ENCODE measurements at regions not wholly inside any gene's neighbourhood (a gene's known extent, or its start where the extent isn't known, plus 50 kb on each side); places are given as distances from the start of the nearest gene placed in this dataset.

DNA sequence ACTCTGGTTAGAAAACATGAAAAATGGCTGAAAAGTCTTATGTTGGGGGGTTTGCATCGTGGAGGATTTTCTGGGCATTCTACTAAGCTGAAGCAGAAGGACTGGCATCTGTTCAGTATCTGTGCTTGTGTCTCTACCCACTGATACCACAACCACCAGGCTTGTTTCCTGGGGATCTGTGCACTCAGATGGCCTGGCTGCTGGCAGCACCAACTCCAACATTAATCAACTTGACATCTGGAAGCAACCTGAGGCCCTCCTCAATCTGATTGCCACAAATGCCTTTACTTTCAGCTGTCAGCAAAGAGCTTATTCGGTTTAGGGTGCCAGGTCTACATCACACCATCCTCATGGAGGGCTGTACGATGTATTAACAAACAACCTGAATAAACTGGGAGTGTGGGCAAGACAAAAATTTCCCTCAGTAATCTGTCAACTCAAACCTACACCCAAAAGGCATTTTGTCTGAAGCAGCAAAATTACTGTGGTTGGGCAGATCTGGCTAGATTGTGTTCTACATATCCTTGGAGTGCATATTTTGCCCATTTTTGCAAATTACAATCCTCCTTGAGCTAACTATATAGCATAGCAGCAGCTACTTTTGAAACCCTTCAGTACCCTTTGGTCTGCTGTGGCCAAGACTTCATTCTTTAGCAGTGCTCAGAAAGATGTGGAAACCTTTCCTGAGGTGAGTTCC is 74.6 kb downstream of the FOXD1 start:
- DNase-seq, result no peak

- no peak for DNase-seq
Observed at GRCh38 chr5:73370640-73371583, 77.7 kb downstream of the FOXD1 start.

- no peak for DNase-seq
Observed at GRCh38 chr5:73370095-73370494, 78.5 kb downstream of the FOXD1 start.

DNA sequence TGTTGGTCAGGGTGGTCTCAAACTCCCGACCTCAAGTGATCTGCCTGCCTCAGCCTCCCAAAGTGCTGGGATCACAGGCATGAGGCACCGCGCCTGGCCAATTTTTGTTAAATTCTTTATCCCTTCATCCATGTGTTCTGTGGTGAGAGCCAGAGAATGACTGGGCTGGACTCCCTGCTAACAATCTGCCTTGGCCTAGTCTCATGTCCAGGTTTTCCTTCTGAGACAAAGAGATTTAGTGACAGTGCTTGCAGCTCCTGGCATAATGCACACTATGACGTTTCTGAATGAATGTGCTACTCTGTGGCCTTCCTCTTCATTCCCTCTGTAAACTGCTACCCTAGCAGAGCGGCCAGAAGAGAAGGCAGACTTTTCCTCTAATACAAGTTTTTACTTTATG is 79.3 kb downstream of the FOXD1 start:
- no peak for DNase-seq

DNA sequence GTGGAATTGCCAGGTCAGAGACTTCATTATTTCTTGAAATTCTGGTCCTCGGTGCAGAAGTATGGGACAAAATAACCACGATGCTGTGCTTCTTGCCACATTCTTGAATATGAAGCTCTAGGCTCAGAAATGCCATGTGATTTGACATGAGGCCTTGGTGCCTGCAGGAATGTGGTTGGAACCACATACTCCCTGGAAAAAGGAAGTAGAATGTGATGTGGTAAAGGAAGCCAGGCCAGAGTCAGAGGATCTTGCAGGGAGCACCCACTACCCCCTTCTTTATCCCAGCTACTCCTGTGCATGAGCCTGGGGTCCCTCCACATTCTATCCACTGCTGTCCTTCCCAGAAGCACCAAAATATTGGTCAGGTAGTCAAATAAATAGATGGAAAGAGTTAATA is 80.9 kb downstream of the FOXD1 start:
- DNase-seq, result no peak

DNA sequence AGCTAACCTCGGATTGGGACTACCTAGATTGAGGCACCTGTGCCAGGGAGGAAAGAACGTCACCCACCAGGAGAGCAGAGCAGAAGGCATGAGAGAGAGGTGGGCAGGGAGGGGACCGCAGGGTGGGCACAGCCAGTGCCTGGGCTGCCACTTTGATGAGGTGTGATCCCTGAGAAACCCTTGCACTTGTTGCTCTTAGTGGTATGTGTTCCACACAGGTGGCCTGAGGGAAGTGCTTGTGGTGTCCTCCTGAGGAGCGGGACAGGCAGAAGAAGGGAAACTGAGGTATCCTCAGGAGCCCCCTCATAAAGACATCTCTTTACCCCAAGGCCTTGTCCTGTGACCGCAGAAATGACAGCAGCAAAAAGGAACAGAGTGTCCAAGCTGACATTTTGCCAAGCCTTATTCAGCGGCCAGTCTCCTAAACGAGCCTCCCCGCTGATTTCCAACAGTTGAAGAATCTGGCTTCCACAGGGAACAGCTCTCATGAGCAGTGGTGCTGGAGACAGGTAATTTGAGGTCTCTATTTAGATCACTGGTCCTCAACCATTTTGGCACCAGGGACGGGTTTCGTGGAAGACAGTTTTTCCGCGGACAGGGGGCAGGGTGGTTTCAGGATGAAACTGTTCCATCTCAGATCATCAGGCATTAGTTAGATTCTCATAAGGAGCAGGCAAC is 82.4 kb downstream of the FOXD1 start:
- DNase-seq, result no peak

GRCh38 chr5:73365301-73365853 is 83.2 kb downstream of the FOXD1 start:
- DNase-seq, result no peak

DNA sequence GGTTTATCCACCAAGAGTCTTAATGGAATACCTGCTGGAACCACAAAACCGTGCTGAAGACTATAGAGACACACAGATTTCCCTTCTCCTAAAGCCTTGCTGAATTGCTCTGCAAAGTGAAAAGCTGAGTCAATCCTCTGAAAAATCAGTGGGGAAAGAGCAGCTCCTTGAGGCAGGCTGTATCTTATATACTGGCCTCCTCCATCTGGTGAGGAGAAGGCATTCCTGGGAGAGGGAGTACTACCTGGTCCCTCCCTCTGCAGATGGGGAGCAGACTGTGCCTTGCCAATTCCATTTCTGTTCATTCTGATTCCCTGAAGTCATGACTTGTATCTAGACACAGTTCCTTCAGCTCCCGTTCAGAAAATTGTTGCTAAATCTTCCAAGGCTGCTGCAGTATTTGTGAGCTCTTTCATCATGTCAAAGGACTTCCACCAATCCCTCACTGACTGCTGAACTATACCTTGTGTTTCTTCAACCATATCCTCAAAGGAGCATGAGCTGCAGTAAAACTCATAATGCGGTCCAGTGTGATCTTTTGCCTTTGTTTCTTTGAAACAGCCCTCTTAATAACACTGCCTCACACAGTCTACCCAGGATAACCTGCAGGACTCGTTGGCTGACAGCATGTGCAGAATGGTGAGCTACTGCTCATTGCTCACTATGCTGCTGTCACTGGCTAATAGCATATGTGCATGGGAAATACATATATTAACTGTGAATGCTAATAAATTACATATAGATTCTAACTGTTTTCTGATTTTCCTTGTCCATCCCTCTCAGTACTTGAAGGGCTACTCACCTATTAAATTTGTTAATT is 84.5 kb downstream of the FOXD1 start:
- DNase-seq, result no peak

DNA sequence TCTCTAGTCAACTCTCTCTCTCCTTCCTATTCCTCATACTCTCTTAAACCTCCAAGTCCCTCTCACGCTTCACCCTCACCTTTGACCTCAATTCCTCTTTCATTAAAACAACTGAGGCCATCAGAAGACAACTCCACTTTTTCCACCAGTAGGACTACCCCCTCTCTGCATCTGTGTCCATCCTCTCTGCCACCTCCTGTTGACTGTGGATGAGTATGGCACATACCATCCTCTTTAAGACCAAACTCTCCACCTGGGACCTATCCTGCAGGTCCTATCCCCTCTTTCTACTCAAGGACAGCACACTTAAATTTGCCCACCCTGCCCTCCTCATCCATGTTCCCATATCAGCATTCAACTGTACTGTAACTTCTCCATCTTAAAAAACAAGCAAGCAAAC is 89.2 kb downstream of the FOXD1 start:
- DNase-seq, result no peak

DNA sequence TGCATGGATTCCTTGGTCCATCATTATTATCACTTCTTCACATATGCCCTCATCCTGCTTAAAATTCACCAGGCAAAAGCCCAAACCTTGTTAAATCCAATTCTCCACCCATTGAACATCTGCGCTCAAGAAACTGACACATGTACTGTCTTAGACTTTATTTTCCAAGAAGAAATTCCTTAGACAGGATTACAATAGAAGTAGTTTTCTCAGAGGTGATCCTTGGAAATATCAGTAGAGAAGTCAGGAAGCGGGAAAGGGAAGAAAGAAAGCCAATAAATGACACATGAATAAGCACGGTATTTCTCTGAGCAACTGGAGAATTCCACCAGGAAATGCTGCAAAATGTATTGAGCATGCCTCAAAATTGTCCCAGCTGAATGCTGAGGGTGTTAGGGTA is 90.2 kb downstream of the FOXD1 start:
- DNase-seq, result no peak

- no peak for DNase-seq
Observed at GRCh38 chr5:73357576-73357975, 91.0 kb downstream of the FOXD1 start.

GRCh38 chr5:73355108-73355507 is 93.5 kb downstream of the FOXD1 start:
- DNase-seq, result no peak

- DNase-seq, result no peak
Observed at GRCh38 chr5:73354406-73354805, 94.2 kb downstream of the FOXD1 start.

GRCh38 chr5:73352649-73353230 is 95.8 kb downstream of the FOXD1 start:
- no peak for DNase-seq

DNA sequence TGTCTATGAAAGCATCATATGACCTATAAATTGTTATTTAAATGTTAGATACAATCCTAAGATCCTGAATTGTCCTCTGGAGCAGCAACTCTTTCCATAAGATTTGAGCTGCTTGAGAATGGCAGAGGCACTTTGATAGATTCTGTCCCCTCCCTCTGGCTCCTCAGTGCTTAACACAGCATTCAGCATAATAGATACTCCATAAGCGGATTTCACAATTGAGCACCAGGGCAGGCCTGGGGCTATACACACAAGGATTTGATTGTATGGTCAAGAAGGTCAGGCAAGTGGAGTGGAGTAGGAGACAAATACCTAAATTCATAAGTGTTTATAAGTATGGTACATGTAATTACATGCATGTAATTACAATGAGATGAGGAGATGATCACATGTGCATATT is 96.3 kb downstream of the FOXD1 start:
- DNase-seq, result no peak

DNA sequence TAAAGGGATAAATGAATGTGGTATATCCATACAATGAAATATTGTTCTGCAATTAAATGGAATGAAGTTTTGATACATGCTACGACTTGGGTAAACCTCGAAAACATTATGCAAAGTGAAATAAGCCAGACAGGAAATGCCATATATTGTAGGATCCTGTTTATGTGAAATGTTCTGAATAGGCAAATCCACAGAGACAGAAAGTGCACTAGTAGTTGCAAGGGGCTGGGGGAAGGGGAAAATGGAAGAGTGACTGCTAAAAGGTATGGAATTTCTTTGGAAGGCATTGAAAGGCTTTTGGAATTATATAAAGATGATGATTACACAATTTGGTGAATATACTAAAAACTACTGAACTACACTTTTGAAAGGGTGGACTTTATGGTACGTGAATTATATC is 97.0 kb downstream of the FOXD1 start:
- DNase-seq, result no peak

DNA sequence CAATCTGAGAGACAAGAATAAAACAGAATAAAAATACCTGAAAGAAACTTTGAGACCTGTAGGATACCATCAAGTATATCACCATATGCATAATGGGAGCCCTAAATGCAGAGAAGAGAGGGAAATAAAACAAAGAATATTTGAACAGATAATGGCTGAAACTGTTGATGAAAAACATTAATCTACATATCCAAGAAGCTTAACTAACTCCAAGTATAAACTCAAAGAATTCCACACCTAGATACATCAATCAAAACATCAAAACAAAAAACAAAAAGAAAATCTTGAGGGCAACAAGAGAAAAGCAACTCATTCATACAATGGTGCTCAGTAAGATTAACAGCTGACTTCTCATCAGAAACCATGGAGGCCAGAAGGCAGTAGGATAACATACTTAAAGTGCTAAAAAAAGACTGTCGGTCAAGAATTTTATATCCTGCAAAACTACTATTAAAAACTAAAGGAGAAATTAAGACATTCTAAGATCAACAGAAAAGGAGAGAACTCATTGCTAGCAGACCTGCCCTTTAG is 101.6 kb downstream of the FOXD1 start:
- DNase-seq, result no peak

DNA sequence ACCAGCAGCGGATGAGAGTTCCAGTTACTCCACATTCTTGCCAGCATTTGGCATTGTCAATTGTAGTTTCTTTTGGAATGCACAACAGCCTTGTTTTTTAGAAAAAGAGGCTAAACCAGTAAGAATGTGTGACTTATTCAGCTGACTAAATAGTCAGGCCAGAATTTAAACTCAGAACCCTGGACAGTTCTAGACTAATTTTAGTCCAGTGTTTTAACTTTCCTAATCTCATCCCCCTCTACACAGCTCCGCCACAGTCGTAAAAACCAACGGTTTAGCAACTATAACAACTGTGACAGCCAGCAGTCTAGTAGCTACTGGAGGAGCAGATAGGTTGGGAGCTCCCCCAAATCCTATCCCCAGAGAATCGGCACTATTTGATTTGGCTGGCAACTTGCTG is 103.7 kb downstream of the FOXD1 start:
- DNase-seq, result no peak

GRCh38 chr5:73339711-73340110 is 108.9 kb downstream of the FOXD1 start:
- no peak for DNase-seq

GRCh38 chr5:73339051-73339575 is 109.5 kb downstream of the FOXD1 start:
- no peak for DNase-seq

DNA sequence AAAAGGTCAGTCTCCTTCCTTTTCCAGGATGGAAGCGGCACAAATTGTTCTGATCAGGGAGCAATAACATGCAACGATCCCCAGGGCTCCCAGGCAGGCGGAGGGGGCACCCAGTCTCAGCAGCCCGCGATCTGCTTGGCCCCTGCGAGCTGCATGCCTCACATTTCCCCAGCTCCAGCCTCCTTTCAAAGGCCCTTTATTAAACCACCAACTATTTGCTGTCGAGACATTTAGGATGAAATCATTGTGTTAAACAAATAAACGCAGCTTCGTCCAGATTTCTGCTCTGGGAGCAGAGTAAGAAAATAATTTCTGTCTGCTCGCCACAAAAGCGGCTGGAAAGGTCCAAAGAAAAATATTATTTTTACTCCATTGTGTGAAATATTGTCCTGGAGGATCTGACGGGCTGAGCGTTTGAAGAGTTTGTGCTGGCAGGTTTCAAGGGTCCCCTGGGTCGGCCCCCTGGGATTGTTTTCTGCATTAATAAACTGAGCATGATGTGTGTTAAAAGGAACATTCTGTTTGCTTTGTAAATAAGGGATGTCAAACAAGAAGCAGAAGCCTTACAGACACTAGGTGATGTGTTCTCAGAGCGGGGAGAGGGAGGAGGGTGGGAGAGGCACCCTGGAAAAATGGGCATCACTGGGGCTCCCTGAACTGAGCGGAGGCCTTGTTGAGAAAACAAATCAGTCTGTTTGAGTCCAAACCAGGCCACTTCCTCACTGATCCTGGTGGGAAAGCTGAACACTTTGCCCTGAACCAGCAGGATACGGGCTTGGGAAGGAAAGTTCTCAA is 110.1 kb downstream of the FOXD1 start:
- no peak for DNase-seq

All from activated CD4-positive, alpha-beta T cell treated with anti-CD3 and anti-CD28 coated beads, Interleukin-2, amount 50 U/mL, for 16 hours (primary cell).